ENCODE measurements at regions not wholly inside any gene's neighbourhood (a gene's known extent, or its start where the extent isn't known, plus 50 kb on each side); places are given as distances from the start of the nearest gene placed in this dataset.

DNA sequence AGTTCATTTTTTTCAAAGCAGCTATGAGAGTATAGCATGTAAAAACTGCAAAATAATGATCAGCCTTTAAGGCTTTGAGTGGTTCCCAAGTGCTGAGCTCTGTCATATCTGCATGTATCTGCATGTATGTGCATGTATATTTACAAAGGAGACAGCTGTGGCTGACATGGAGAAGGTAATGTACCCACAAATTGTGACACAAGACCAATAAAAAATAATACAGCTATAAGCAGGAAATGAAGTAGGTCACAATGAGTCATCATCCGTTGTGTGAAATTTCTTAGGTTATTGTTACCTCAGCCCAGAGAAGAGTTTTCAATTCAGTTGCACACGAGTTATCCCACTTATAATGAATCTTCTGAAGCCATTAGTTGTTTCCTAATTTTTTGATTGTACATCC lies 60.9 kb upstream of the MED4 start:
- Mint-ChIP-seq H3K27ac (peak overlapping the region; percentile 98 to 99), H3K4me3 (peak overlapping the region; percentile 79 to 80), H3K9me3 (no peaks in the 10 kb centered on the region), H3K4me1 (peaks cover 92% of the 10 kb centered on the region), H3K27me3 (no peaks in the 10 kb centered on the region)
- DNase-seq (peak in 1 of 2 donors; percentile 35), ATAC-seq (peak; percentile 83)

GRCh38 chr13:48154671-48155070 lies 59.8 kb upstream of the MED4 start:
- peaks cover 90% of the 10 kb centered on the region for H3K4me1 Mint-ChIP-seq
- no peak for ATAC-seq
- peak overlapping the region in 1 of 2 donors; percentile 51 for H3K4me3 Mint-ChIP-seq

DNA sequence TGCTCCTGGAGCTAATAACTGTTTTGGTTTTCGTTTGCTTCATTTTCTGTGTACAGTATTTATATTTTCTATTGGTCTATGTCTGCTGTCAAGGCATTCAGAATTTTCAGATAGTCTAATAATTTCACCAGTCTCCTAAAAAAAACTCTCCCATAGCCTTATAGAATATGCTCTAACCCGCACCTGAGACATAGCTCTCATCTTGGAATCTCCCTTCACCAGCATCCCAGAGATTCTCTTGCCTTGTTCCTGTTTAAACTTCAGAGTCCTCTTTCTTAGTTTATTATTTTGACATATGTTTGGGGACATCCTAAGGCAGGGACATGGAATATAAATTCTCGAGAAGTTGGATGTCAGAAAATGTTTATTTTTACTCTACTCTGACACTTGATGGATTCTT lies 58.3 kb upstream of the MED4 start:
- Mint-ChIP-seq H3K27me3 (no peaks in the 10 kb centered on the region), H3K4me1 (peaks cover 85% of the 10 kb centered on the region), H3K9me3 (peaks cover 0 to 4% of the 10 kb centered on the region in 2 donors), H3K4me3 (peak overlapping the region in 1 of 2 donors; percentile 30), H3K27ac (no peak overlapping the region)
- no peak for DNase-seq
- no peak for ATAC-seq

More at GRCh38 chr13:48154671-48155070, 59.8 kb upstream of the MED4 start:
- H3K27ac Mint-ChIP-seq: peak overlapping the region; percentile 9 to 12
- H3K27me3 Mint-ChIP-seq: no peaks in the 10 kb centered on the region
- no peak for DNase-seq
- peaks cover 0 to 4% of the 10 kb centered on the region in 2 donors for H3K9me3 Mint-ChIP-seq

- H3K9me3 Mint-ChIP-seq: peaks cover 0 to 4% of the 10 kb centered on the region in 2 donors
- ATAC-seq: no peak
- H3K4me1 Mint-ChIP-seq: peaks cover 79% of the 10 kb centered on the region
- peak overlapping the region; percentile 59 to 92 for H3K27ac Mint-ChIP-seq
- H3K27me3 Mint-ChIP-seq: no peaks in the 10 kb centered on the region
- DNase-seq: no peak
- H3K4me3 Mint-ChIP-seq: peak overlapping the region; percentile 43 to 65
Observed at GRCh38 chr13:48151363-48152161, 56.7 kb upstream of the MED4 start.

GRCh38 chr13:48148454-48148853 lies 53.5 kb upstream of the MED4 start:
- H3K27ac Mint-ChIP-seq: peak overlapping the region; percentile 59 to 89
- H3K9me3 Mint-ChIP-seq: peaks cover 0 to 10% of the 10 kb centered on the region in 2 donors
- DNase-seq: no peak
- no peak overlapping the region for H3K4me3 Mint-ChIP-seq
- no peaks in the 10 kb centered on the region for H3K27me3 Mint-ChIP-seq
- ATAC-seq: peak; percentile 29
- H3K4me1 Mint-ChIP-seq: peaks cover 71% of the 10 kb centered on the region

DNA sequence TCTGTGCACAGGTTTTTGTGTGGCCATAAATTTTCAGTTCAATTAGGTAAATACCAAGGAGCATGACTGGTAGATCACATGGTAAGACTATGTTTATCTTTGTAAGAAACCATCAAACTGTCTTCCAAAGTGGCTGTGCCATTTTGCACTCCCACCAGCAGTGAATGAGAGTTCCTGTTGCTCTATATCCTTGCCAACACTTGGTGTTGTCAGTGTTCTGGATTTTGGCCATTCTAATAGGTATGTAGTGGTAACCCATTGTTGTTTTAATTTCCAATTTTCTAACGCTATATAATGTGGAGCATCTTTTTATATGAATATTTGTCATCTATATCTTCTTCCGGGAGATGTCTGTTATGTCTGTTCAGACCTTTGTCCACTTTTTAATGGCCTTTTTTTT lies 51.7 kb upstream of the MED4 start:
- no peak overlapping the region for H3K27ac Mint-ChIP-seq
- peaks cover 0 to 10% of the 10 kb centered on the region in 2 donors for H3K9me3 Mint-ChIP-seq
- ATAC-seq (no peak), DNase-seq (no peak)
- H3K27me3 Mint-ChIP-seq: no peaks in the 10 kb centered on the region
- H3K4me1 Mint-ChIP-seq: peaks cover 60% of the 10 kb centered on the region
- H3K4me3 Mint-ChIP-seq: no peak overlapping the region

DNA sequence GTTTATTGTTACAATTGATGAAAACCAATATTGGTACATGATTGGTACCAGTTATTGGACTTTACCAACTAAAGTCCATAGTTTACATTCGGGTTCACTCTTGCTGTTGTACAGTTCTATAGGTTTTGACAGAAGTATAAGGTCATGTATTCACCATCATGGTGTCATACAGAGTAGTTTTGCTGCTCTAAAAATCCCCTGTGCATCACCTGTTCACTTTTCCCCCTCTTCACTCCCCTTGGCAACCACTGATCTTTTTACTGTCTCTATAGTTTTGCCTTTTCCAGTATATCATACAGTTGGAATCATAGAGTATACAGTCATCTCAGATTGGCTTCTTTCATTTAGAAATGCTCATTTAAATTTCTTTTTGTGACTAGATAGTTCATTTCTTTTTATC lies 51.2 kb upstream of the MED4 start:
- Mint-ChIP-seq H3K27ac (peak overlapping the region in 1 of 2 donors; percentile 5), H3K4me1 (peaks cover 55% of the 10 kb centered on the region), H3K4me3 (no peak overlapping the region), H3K9me3 (peaks cover 0 to 10% of the 10 kb centered on the region in 2 donors), H3K27me3 (no peaks in the 10 kb centered on the region)
- DNase-seq: no peak
- ATAC-seq: peak; percentile 48
